ENCODE measurements at regions not wholly inside any gene's neighbourhood (a gene's known extent, or its start where the extent isn't known, plus 50 kb on each side); places are given as distances from the start of the nearest gene placed in this dataset.

DNA sequence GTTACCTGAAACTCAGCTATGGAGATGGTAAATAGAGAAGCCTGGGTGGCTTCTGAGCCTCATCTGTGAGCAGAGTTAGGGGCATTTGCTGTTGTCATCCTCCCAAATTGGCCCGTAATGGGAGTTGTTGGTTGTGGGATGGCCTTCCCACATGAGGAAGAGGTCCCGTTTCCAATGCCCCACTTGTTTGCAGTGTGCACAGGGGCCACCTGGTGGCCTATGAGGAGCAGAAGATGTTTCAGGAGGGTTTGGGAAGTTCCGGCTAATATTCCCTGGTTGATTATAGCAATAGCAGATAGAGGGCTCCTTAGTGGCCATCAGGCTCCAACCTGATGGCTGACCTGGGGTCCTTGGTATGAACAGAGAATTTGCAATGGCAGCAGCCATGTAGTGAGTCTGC is 1546.5 kb downstream of the OTOL1 start:
- ATAC-seq = no peak
- H3K36me3 ChIP-seq = no peaks in the 10 kb centered on the region
- WGBS, 2 donors (ENCODE audit: low coverage in 1 of 2) = 0% methylated on average over 1 of the region's 3 CpGs
- no peaks in the 10 kb centered on the region for H3K27me3 ChIP-seq
- TF ChIP-seq POLR2AphosphoS5 (IDR thresholded peaks at IDR 0.05) = no peak
- TF ChIP-seq, protein P1, sequence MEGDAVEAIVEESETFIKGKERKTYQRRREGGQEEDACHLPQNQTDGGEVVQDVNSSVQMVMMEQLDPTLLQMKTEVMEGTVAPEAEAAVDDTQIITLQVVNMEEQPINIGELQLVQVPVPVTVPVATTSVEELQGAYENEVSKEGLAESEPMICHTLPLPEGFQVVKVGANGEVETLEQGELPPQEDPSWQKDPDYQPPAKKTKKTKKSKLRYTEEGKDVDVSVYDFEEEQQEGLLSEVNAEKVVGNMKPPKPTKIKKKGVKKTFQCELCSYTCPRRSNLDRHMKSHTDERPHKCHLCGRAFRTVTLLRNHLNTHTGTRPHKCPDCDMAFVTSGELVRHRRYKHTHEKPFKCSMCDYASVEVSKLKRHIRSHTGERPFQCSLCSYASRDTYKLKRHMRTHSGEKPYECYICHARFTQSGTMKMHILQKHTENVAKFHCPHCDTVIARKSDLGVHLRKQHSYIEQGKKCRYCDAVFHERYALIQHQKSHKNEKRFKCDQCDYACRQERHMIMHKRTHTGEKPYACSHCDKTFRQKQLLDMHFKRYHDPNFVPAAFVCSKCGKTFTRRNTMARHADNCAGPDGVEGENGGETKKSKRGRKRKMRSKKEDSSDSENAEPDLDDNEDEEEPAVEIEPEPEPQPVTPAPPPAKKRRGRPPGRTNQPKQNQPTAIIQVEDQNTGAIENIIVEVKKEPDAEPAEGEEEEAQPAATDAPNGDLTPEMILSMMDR (IDR thresholded peaks at IDR 0.05) = no peak
- no peak for TF ChIP-seq POLR2A (IDR thresholded peaks at IDR 0.05)
- TF ChIP-seq EP300 (IDR thresholded peaks at IDR 0.05) = no peak
- no peak overlapping the region for H3K27ac ChIP-seq
- no peak overlapping the region for H3K4me3 ChIP-seq
- H3K9me3 ChIP-seq = no peaks in the 10 kb centered on the region
- no peaks in the 10 kb centered on the region for H3K4me1 ChIP-seq

DNA sequence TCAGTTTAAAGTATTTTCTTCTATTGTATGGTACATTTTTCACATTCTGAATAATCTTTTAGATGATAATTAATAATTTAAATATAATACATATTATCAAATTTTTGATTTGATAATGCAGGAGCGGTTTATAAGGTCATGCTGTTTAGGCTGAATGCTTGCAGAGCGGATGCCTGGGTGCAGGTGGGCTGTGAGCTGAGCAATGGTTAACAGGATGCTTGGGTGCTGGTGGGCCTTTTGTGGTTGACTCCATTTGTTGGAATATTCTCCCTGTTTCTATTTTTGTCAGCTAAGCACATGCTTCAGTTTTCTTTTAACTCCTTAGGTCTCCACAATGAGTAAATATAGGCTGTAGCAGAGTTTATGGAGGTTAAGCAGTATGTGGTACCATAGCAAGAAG is 1549.3 kb downstream of the OTOL1 start:
- 87 to 89% methylated on average over 2 of the region's 2 CpGs for WGBS, 2 donors (ENCODE audit: low coverage in 1 of 2)
- Histone ChIP-seq H3K27ac (no peak overlapping the region), H3K36me3 (no peaks in the 10 kb centered on the region), H3K27me3 (no peaks in the 10 kb centered on the region), H3K9me3 (no peaks in the 10 kb centered on the region), H3K4me3 (no peak overlapping the region), H3K4me1 (no peaks in the 10 kb centered on the region)
- ATAC-seq = no peak
- TF ChIP-seq POLR2AphosphoS5 (IDR thresholded peaks at IDR 0.05) (no peak), POLR2A (IDR thresholded peaks at IDR 0.05) (no peak), EP300 (IDR thresholded peaks at IDR 0.05) (no peak)
- TF ChIP-seq, protein P1 (IDR thresholded peaks at IDR 0.05) = no peak

DNA sequence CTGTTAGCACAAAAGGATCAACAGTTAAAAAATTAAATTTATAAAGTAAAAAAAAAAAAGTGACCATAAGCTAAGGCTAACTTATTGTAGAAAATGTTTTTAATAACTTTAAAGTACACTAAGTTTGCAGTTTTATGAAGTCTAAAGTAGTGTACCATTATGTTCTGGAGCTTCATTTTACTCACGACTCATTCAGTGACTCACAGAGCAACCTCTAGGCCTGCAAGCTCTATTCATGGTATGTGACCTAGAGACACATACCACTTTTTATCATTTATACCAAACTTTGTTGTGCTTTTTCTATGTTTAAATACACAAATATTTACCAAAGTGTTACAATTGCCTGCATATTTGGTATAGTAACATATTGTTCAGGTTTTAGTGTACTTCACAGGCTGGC is 1552.3 kb downstream of the OTOL1 start:
- no peak overlapping the region for H3K27ac ChIP-seq
- no peak overlapping the region for H3K4me3 ChIP-seq
- H3K27me3 ChIP-seq = no peaks in the 10 kb centered on the region
- H3K4me1 ChIP-seq = no peaks in the 10 kb centered on the region
- no CpG with 5 or more reads among the region's 1 CpG for WGBS, 2 donors (ENCODE audit: low coverage in 1 of 2)
- no peak for ATAC-seq
- no peaks in the 10 kb centered on the region for H3K36me3 ChIP-seq
- TF ChIP-seq POLR2A (IDR thresholded peaks at IDR 0.05) (no peak), EP300 (IDR thresholded peaks at IDR 0.05) (no peak), POLR2AphosphoS5 (IDR thresholded peaks at IDR 0.05) (no peak)
- TF ChIP-seq, protein P1 (IDR thresholded peaks at IDR 0.05) = no peak
- no peaks in the 10 kb centered on the region for H3K9me3 ChIP-seq

DNA sequence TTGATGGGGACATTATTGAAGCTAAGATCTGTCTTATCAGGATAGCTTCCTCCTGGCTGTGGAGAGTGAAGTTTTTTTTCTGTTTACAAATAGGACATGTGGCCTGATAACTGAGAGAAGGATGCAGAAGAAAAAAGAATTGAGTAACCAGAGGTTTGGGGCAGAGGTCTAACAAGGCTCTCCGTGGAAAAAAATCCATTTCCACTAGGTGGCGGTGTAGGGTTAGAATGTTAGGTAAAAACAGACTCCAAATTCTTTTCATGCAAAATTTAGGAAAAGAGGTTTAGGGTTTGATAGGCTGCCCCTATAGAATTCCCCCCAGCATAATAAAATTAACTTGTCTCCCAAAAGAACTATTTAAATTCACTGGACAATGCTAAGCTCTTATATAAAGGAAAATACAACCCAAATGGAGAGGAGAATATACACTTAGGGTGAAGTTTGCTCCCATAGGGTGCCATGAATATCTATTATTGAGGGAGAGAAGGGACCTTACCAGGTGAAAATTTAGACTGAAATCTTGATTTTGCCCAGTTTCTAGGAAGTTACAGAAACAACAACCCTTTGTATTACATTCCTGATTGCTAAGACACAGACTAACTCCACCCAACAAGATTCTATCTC is 1560.4 kb downstream of the OTOL1 start:
- Histone ChIP-seq H3K27me3 (no peaks in the 10 kb centered on the region), H3K36me3 (no peaks in the 10 kb centered on the region), H3K4me3 (no peak overlapping the region), H3K9me3 (no peaks in the 10 kb centered on the region), H3K4me1 (no peaks in the 10 kb centered on the region), H3K27ac (no peak overlapping the region)
- TF ChIP-seq, protein P1 (IDR thresholded peaks at IDR 0.05) = peak in 3 of 4 experiments; percentile 13 to 49 (median 27)
- no peak for TF ChIP-seq POLR2AphosphoS5 (IDR thresholded peaks at IDR 0.05)
- ATAC-seq = no peak
- WGBS, 2 donors (ENCODE audit: low coverage in 1 of 2) = 15 to 30% methylated on average over 2 of the region's 2 CpGs

DNA sequence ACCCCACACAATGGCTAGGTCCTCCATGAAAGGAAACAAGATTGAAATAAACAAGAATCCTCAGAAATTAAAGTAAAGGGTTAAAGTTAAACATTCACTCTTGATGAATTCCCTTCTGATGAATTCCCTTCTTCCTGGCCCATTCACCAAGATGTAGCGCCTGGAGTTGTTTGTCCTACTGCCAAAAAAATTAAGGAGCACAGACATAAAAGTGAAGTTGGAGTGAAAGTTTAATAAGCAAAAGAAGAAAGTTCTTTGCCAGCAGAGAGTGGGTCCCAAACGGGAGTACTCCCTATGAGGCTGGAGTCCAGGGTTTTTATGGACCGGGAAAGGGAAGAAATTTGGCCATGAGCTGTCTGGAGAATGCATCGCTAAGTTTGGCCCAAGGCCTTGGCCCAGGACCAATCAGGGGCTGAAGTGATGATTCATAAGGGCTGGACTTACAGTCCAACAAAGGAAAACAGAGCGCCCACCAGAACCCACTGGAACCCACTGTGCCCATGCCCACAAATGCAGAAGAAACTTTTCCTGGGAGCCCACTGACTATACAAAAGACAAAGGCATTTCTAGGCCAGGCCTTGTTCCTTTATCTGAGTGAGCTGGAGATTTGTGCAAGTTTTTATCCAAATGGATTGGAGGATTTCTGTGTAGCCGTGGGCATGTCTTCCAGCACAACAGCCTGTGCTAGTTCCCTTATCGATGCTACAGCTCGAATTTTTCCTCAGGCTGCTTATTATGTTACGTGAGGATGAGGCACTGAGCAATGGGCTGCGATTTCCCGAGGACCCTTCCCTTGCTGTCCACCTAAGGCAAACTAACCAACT is 1561.6 kb downstream of the OTOL1 start:
- no peak for ATAC-seq
- 21 to 35% methylated on average over 9 to 10 of the region's 11 CpGs for WGBS, 2 donors (ENCODE audit: low coverage in 1 of 2)
- H3K9me3 ChIP-seq = no peaks in the 10 kb centered on the region
- H3K36me3 ChIP-seq = no peaks in the 10 kb centered on the region
- H3K4me1 ChIP-seq = no peaks in the 10 kb centered on the region
- no peaks in the 10 kb centered on the region for H3K27me3 ChIP-seq
- TF ChIP-seq, protein P1 (IDR thresholded peaks at IDR 0.05) = no peak
- no peak for TF ChIP-seq POLR2A (IDR thresholded peaks at IDR 0.05)
- no peak for TF ChIP-seq EP300 (IDR thresholded peaks at IDR 0.05)
- no peak for TF ChIP-seq POLR2AphosphoS5 (IDR thresholded peaks at IDR 0.05)
- H3K27ac ChIP-seq = peak overlapping the region in 1 of 4 donors; percentile 33
- H3K4me3 ChIP-seq = no peak overlapping the region

Data from gastroesophageal sphincter (tissue), 4 donors.